ENCODE measurements at regions not wholly inside any gene's neighbourhood (a gene's known extent, or its start where the extent isn't known, plus 50 kb on each side); places are given as distances from the start of the nearest gene placed in this dataset.
"Not testable (repeated sequence)": the region's sequence is repeated elsewhere in the genome, so short reads cannot be mapped to it uniquely, and the experiment has no call there.

GRCh38 chr10:78212060-78212785, 178.6 kb downstream of the RPS24 start:
- DNase-seq = no peak

GRCh38 chr10:78212786-78213175, 179.1 kb downstream of the RPS24 start:
- no peak for DNase-seq

- no peak for DNase-seq
Observed at GRCh38 chr10:78214955-78215354, 181.3 kb downstream of the RPS24 start.

GRCh38 chr10:78215645-78216044, 182.0 kb downstream of the RPS24 start:
- no peak for DNase-seq

GRCh38 chr10:78217336-78217735, 183.7 kb downstream of the RPS24 start:
- DNase-seq = no peak

- peak; percentile 27 for DNase-seq
Observed at GRCh38 chr10:78218798-78219490, 185.3 kb downstream of the RPS24 start.

GRCh38 chr10:78219568-78219967, 185.9 kb downstream of the RPS24 start:
- DNase-seq = not testable (repeated sequence)

- DNase-seq = no peak
Observed at GRCh38 chr10:78220781-78221180, 187.1 kb downstream of the RPS24 start.

GRCh38 chr10:78222096-78222790, 188.6 kb downstream of the RPS24 start:
- no peak for DNase-seq

GRCh38 chr10:78223088-78223487, 189.4 kb downstream of the RPS24 start:
- no peak for DNase-seq

GRCh38 chr10:78224602-78225001, 190.9 kb downstream of the RPS24 start:
- DNase-seq = no peak

- no peak for DNase-seq
Observed at GRCh38 chr10:78225594-78225993, 191.9 kb downstream of the RPS24 start.

GRCh38 chr10:78229489-78229888, 195.8 kb downstream of the RPS24 start:
- DNase-seq = no peak

- DNase-seq = no peak
Observed at GRCh38 chr10:78229950-78230675, 196.4 kb downstream of the RPS24 start.

GRCh38 chr10:78231327-78231726, 197.7 kb downstream of the RPS24 start:
- DNase-seq = no peak

- no peak for DNase-seq
Observed at GRCh38 chr10:78231939-78232338, 198.3 kb downstream of the RPS24 start.

GRCh38 chr10:78236416-78237015, 202.9 kb downstream of the RPS24 start:
- DNase-seq = no peak

- not testable (repeated sequence) for DNase-seq
Observed at GRCh38 chr10:78237951-78238350, 204.3 kb downstream of the RPS24 start.

GRCh38 chr10:78247266-78247665, 213.6 kb downstream of the RPS24 start:
- no peak for DNase-seq

GRCh38 chr10:78247821-78248220, 214.2 kb downstream of the RPS24 start:
- no peak for DNase-seq

GRCh38 chr10:78248651-78249464, 215.2 kb downstream of the RPS24 start:
- DNase-seq = no peak

GRCh38 chr10:78249690-78250089, 216.0 kb downstream of the RPS24 start:
- no peak for DNase-seq
